GM21529 (cell line): ENCODE measurements at regions not wholly inside any gene's neighbourhood (a gene's known extent, or its start where the extent isn't known, plus 50 kb on each side); places are given as distances from the start of the nearest gene placed in this dataset.
"Not testable (repeated sequence)": the region's sequence is repeated elsewhere in the genome, so short reads cannot be mapped to it uniquely, and the experiment has no call there.

Experiments
- ATAC-seq: cut with Tn5 transposase; IDR thresholded peaks from one replicate; pipeline ENCODE4 v1.9.1; 2021; ENCODE audit not compliant: unreplicated experiment

GRCh38 chr4:180280726-180281297 is 1962.4 kb upstream of the TENM3 start:
- ATAC-seq = no peak

DNA sequence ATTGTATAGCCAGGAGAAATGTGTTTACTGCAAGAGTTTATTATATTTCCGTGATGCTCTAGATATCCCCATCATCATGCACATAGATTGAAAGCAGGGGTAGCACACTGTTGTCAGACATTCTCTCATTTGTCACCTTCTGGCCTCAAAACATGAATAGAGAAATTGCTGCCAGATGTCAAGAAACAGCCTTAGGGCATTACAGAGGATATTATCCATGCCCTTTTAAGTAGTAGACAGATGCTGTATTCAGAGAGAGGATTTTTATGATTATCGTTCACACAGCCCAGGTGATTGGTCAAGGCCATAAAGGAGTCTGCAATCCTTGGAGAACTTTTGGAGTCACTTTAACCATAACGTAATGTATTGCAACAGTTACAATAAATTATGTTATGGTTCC is 1961.5 kb upstream of the TENM3 start:
- ATAC-seq = no peak

- ATAC-seq = no peak
Observed at GRCh38 chr4:180284267-180284666, 1958.9 kb upstream of the TENM3 start.

- no peak for ATAC-seq
Observed at GRCh38 chr4:180285796-180286195, 1957.4 kb upstream of the TENM3 start.

DNA sequence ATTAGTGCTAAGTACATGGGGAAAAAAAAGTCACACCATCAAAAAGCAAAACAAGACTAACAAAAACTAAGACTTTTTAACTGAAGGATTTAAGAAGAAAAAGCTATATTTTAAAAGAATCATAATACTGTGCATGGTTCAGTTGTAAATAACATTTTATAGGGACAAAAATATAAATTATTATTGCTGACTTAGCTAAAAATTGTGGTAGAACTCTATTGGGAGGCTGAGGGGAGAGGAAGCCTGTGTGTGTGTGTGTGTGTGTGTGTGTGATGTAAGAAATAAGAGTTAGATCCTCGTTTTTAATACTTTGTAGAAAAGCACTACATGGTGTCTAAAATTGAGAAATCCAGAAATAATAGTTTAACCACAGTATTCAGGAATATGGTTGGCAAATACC is 1950.9 kb upstream of the TENM3 start:
- ATAC-seq = no peak

DNA sequence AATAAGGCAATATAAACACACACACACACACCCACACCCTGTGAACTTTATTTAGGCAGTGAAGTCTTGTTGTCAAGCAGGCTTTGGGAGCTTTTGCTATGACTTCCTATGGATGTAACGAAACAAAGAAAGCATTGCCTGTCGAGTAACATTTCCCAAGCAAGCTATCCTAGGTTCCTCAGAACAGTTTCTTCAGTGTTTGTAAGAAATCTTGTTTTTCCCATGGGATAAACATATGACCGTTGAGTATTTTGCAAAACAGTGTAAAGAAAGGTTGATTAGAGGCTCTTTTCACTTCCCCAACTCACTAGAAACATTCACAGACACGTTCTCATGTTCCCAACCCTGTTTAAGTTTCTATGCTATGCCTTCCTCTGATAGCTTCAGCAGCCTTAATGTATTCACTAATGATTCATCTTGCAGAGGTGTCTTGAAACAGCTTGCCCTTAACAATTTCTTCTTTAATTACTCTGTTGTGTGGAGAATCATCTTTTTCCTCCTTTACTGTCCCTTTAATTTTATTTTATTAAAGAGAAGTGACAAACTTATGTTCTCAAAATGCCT is 1947.1 kb upstream of the TENM3 start:
- ATAC-seq = no peak

DNA sequence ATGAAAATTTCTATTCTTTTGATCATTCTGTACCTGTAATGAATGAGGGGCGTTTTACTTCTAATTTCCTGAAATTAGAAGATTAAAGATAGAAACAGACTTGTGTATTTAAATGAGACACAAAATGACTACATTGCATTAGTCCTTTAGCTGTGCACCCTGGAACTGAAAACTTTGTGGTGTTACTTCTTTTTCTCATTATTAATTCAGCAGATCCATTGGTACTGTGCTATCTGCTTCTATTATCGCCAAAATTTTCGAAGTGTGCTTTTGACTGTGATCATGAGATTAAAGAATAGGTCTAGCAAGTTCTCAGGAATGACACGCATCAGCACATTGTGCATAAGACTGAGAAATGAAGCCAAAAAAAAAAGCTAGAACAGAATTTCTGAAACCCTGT is 1938.9 kb upstream of the TENM3 start:
- ATAC-seq = no peak

DNA sequence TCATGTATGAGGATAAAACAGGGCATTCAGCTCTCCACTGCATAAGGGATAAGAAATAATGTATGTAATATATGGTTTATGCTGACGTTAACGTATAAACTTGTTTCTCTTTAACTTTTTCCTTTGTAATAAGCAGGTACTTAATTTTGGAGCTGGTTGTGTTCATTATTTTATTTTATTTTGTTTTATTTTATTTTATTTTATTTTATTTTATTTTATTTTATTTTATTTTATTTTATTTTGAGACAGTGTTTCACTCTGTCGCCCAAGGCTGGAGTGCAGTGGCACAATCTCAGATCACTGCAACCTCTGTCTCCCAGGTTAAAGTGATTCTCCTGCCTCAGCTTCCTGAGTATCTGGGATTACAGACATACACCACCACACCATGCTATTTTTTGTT is 1932.6 kb upstream of the TENM3 start:
- ATAC-seq = no peak

GRCh38 chr4:180314972-180315371 is 1928.2 kb upstream of the TENM3 start:
- no peak for ATAC-seq

GRCh38 chr4:180330521-180330920 is 1912.7 kb upstream of the TENM3 start:
- no peak for ATAC-seq

GRCh38 chr4:180333162-180333561 is 1910.0 kb upstream of the TENM3 start:
- no peak for ATAC-seq

- ATAC-seq = no peak
Observed at GRCh38 chr4:180335566-180335965, 1907.6 kb upstream of the TENM3 start.

DNA sequence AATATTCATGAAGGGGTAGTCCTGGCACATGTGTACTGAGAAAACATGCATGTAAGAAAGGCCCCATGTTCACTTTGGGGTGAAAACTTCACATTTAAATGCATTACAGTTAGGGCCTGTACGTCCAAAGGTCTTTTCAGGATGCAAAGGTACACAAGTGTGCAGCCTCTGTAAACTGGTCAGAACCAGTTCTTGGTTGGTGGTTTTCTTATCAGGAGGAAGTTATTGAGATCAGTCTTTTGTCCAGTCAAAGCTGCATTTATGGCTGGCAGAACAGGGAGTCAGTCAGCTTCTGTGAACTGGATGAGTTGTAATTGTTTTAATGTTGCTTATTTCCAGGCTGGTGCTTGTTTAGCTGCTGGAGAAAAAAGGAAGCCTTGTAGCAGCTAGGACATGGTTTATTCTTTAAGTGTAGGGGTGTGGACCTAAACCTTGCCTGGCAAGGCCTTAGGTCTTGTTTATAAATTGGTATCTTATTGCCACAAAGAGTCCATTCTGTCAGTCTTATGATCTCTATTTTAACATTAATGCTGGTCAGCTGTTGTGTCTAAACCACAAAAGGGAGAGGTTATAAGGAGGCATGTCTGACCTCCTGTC is 1906.6 kb upstream of the TENM3 start:
- ATAC-seq = no peak

DNA sequence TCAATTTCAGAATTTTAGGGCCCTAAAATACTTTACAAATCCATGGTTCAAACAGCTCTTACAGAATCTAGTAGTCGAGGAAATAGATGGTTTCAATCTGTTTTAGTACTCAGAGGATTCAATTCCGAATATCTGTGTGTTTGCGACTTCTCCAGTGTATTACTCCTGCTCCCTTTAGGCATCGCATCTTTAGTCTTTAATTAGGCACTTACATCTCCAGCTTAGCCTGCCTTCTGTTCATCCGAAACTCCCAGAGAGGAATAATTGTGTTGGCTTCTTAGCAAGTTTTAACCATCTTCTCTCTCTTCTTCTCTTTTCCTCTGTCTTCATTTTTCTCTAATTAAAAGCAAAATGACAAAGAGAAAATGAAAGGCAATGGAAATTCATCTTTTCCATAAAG is 1901.3 kb upstream of the TENM3 start:
- no peak for ATAC-seq

DNA sequence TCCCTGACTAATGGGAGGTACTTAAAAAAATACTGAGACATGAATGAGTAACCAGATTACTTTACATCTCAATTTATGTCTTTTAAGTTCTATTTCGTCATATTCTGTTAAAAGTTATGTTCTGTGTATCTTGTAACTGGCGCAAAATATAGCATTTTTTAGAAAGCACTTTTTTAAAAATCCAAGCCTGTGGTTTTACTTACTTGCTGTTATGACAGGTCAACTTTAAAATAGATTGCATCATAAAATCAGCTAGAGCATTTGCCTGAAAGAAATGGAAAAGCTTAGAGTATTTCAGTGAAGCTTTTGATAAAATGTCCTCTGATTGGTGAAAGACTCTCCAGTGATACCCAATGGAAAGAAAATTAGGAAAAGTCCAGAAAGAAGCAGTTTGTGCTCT is 1892.3 kb upstream of the TENM3 start:
- ATAC-seq = no peak

DNA sequence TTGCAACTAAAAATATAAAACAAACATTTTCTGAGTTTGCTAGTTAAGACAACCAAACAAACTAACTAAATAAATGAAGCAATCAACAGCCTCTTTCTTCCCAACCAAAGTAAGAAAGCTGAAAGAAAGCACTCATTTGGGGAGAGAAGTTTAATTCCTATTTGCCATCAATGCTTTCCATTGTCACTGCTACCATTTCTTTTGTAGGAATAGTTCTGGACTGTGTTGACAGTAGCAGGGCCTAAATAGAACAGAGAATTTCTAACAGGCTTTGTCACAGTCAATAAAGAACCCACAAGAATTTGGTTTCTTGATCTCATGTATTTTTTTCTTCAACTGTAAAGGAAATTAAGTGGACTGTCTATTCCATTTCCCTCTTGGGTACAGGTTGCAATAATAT is 1886.4 kb upstream of the TENM3 start:
- no peak for ATAC-seq

- ATAC-seq = not testable (repeated sequence)
Observed at GRCh38 chr4:180360113-180360512, 1883.1 kb upstream of the TENM3 start.

GRCh38 chr4:180363815-180364214 is 1879.4 kb upstream of the TENM3 start:
- no peak for ATAC-seq

DNA sequence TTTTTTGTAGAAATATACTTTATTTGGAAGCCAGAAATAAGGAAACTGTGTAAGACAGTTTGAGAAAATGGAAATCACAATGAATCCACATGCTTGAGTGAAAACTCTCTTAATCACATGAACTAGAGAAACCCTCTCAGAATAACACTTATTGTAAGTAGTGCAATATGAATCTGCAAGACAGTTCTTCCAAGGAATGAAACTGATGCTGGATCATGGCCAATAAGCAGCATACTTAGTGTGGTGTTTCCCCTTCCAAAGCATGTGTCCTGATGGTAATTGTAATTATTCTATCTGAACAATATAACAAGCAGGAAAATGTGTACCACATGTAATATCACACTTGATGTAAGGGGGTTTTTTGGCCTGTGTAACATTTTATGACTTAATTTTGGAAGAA is 1870.5 kb upstream of the TENM3 start:
- ATAC-seq = no peak

- ATAC-seq = no peak
Observed at GRCh38 chr4:180377741-180378140, 1865.5 kb upstream of the TENM3 start.

DNA sequence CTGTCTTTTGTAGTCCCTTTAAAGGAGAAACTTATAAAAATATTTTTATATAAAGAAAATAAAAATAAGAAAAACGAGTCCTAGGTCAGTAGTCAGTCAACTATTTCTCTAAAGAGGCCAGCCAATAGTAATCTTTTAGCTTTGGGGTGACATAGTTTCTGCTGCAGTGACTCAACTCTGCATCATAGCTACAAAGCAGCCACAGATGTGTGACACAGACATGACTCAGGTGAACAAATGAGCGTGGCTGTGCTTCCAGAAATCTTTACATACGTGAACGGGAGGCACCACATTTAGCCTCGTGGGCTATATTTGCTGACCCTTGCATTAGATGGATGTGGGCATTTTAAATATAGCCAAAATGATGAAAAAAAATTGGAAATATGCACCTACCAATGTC is 1862.5 kb upstream of the TENM3 start:
- no peak for ATAC-seq

- ATAC-seq = no peak
Observed at GRCh38 chr4:180391613-180392012, 1851.6 kb upstream of the TENM3 start.

DNA sequence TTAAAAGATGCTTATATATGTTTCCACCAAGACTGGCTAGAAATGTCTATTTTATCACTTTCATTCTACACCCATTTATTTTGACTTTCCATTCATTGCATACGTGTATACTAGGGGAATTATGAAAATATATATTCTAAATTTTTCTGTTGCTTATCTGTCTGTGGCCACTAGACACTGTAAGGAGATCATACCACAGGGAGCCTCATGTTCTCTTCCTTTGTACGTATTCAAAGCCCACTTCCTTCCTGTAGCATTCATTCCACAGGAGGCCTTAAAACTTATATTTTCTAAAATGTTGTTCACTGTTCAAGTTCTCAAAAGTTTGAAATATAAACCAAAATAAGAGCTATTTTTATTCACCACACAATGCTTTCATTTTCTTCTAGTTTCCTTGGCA is 1848.9 kb upstream of the TENM3 start:
- no peak for ATAC-seq
